ENCODE measurements at regions not wholly inside any gene's neighbourhood (a gene's known extent, or its start where the extent isn't known, plus 50 kb on each side); places are given as distances from the start of the nearest gene placed in this dataset.

- POLR2A ChIA-PET = interaction anchor here (0.6 kb wide), 1 partner anchor 68 kb away, joined by 5 read pairs; no protein-coding TSS in a partner anchor
- H4K20me1 ChIP-seq (ENCODE audit: insufficient read depth) = no peaks in the 10 kb centered on the region
- no peak overlapping the region for H3K4me3 ChIP-seq (replicated peaks in 1 of 2; ENCODE audit: low read depth in 1 of 2, low read length in 2 of 2)
- no TSS peak for BruUV-seq (replicated peaks)
- H3K79me2 ChIP-seq (ENCODE audit: insufficient read depth, low read length) = no peaks in the 10 kb centered on the region
- ATAC-seq (no peak), DNase-seq (ENCODE audit: low read depth, low spot score) (no peak)
- no peak overlapping the region for H3K4me2 ChIP-seq (ENCODE audit: low read length)
- H3K27ac ChIP-seq (ENCODE audit: low read depth, low read length) = no peak overlapping the region
- no peak overlapping the region for H3K9ac ChIP-seq (ENCODE audit: low read length)
- H3K9me3 ChIP-seq (ENCODE audit: control insufficient read depth in 1 of 2, insufficient read depth in 1 of 2, low read depth in 1 of 2, low read length in 2 of 2) = no peaks in the 10 kb centered on the region
- TF ChIP-seq POLR2AphosphoS5 (IDR thresholded peaks at IDR 0.05; ENCODE audit: low read depth, low read length) (no peak), ZNF274 (IDR thresholded peaks at IDR 0.05; ENCODE audit: low read depth, low read length) (no peak), CTCF (IDR thresholded peaks at IDR 0.05 in 2 of 3, conservative IDR thresholded peaks at IDR 0.05 in 1 of 3; ENCODE audit: borderline replicate concordance in 1 of 3, insufficient read depth in 1 of 3, low read depth in 2 of 3, low read length in 2 of 3) (no peak), SRF (IDR thresholded peaks at IDR 0.05; ENCODE audit: low read depth) (no peak), JUND (IDR thresholded peaks at IDR 0.05) (no peak)
- intact Hi-C loops (cut with micrococcal nuclease) = no loop called here
- no peaks in the 10 kb centered on the region for H3K27me3 ChIP-seq (ENCODE audit: insufficient read depth, low read length)
- CTCF ChIA-PET = no interaction called here
- no peaks in the 10 kb centered on the region for H3K9me2 ChIP-seq (ENCODE audit: insufficient read depth)
- no peaks in the 10 kb centered on the region for H3K4me1 ChIP-seq (ENCODE audit: control insufficient read depth in 1 of 2, insufficient read depth in 2 of 2, low read length in 2 of 2)
- H2AFZ ChIP-seq (ENCODE audit: low read depth, low read length, poor library complexity, severe bottlenecking) = no peak overlapping the region
- RAD21 ChIA-PET (ENCODE audit: low non-redundant PET in 1 of 2, low total read pairs in 2 of 2, uncharacterized antibody in 2 of 2, unreplicated experiment in 2 of 2) = no interaction called here
- no peaks in the 10 kb centered on the region for H3K36me3 ChIP-seq (ENCODE audit: control insufficient read depth in 1 of 2, insufficient read depth in 2 of 2, low read length in 2 of 2)
These were observed 68.1 kb upstream of the LPP start for GRCh38 chr3:188085584-188086560.

Measured in HCT116 (cell line).